Endothelial cell of umbilical vein (primary cell): ENCODE measurements at regions not wholly inside any gene's neighbourhood (a gene's known extent, or its start where the extent isn't known, plus 50 kb on each side); places are given as distances from the start of the nearest gene placed in this dataset.

Experiments
- BruUV-seq: library from RNA; stranded (reverse); fragments of 400-500 nt; replicated peaks from 2 replicates; lab custom pipeline; 2021; lab: Mats Ljungman, UMichigan
- CTCF ChIA-PET: fragments of 300-600, 350-600 bp; sonication (Branson Sonifier 250); formaldehyde crosslinking; loops from one replicate; lab custom pipeline; 2021; ENCODE audit warnings: antibody characterized with exemption, inconsistent platforms; lab: Charles Lee
- POLR2A ChIA-PET: fragments of 300-600, 350-600 bp; sonication (Branson Sonifier 250); formaldehyde crosslinking; loops from one replicate; lab custom pipeline; 2021; ENCODE audit warnings: antibody characterized with exemption, inconsistent platforms; lab: Charles Lee
- DNase-seq: peaks from one replicate; pipeline ENCODE4 v3.0.0-alpha.2; 2011; ENCODE audit warnings: low read depth, low spot score
- FAIRE-seq: peaks from 2 replicates; lab custom pipeline; 2011; peaks lifted over from hg19 to GRCh38; lab: Jason Lieb, UNC
- H2AFZ ChIP-seq: 2 replicates; pipeline ENCODE4 v1.6.0; 2012; ENCODE audit warnings: low read depth, low read length, control low read depth, inconsistent platforms
- H3K27ac ChIP-seq: 2 replicates; pipeline ENCODE4 v1.5.1; 2011; ENCODE audit warnings: low read depth, mild to moderate bottlenecking, control low read depth, low read length, moderate library complexity; ENCODE audit not compliant: insufficient read depth
- H3K27me3 ChIP-seq, 2 experiments: 2 replicates each; pipeline versions ENCODE4 v1.6.0 to v1.6.1; 2011; ENCODE audit warnings: low read length in 2 of 2, mixed read lengths in 1 of 2; ENCODE audit not compliant: control insufficient read depth in 2 of 2, insufficient read depth in 2 of 2
- H3K36me3 ChIP-seq, 2 experiments: 2 replicates in 1 of 2; 3 replicates in 1 of 2; pipeline ENCODE4 v1.5.1; 2011; ENCODE audit warnings: low read length in 2 of 2, mild to moderate bottlenecking in 1 of 2, moderate library complexity in 1 of 2; ENCODE audit not compliant: control insufficient read depth in 2 of 2, insufficient read depth in 2 of 2; ENCODE audit errors: extremely low read depth in 1 of 2
- H3K4me1 ChIP-seq: 3 replicates; pipeline ENCODE4 v1.5.1; 2011; ENCODE audit warnings: mild to moderate bottlenecking, low read length; ENCODE audit not compliant: control insufficient read depth, insufficient read depth; ENCODE audit errors: extremely low read depth
- H3K4me2 ChIP-seq: 2 replicates; pipeline ENCODE4 v1.6.1; 2011; ENCODE audit warnings: low read length, control low read depth, mixed read lengths; ENCODE audit not compliant: insufficient read depth
- H3K4me3 ChIP-seq, 3 experiments: fragments of 200-600 bp in 1 of 3; sonication (generic), shearing (Covaris generic) in 1 of 3; replicated peaks in 1 of 3; 2 replicates each; pipeline ENCODE4 v1.5.1; 2011 to 2016; ENCODE audit warnings: control low read depth in 3 of 3, low read length in 3 of 3, mild to moderate bottlenecking in 2 of 3, inconsistent platforms in 1 of 3, low read depth in 1 of 3, moderate library complexity in 1 of 3; ENCODE audit not compliant: insufficient read depth in 1 of 3
- H3K79me2 ChIP-seq: 2 replicates; pipeline ENCODE4 v1.6.0; 2012; ENCODE audit warnings: low read length, inconsistent platforms; ENCODE audit not compliant: control insufficient read depth, insufficient read depth
- H3K9ac ChIP-seq: replicated peaks from 2 replicates; pipeline ENCODE3; 2011; ENCODE audit warnings: low read length, control low read depth; ENCODE audit not compliant: insufficient read depth; ENCODE audit errors: extremely low read depth
- H3K9me1 ChIP-seq: replicated peaks from 3 replicates; pipeline ENCODE4 v1.6.0; 2011; ENCODE audit warnings: mild to moderate bottlenecking, low read length; ENCODE audit not compliant: control insufficient read depth, insufficient read depth; ENCODE audit errors: extremely low read depth
- H3K9me3 ChIP-seq: replicated peaks from 2 replicates; pipeline ENCODE4 v1.5.1; 2012; ENCODE audit warnings: low read length, inconsistent platforms; ENCODE audit not compliant: control insufficient read depth, insufficient read depth
- H4K20me1 ChIP-seq: replicated peaks from 2 replicates; pipeline ENCODE3; 2011; ENCODE audit warnings: mild to moderate bottlenecking, low read length; ENCODE audit not compliant: control insufficient read depth, insufficient read depth; ENCODE audit errors: extremely low read depth
- CTCF ChIP-seq, 2 donors: IDR thresholded peaks; 1 replicate in 1 of 2; 2 replicates in 1 of 2; pipeline ENCODE4 v1.5.1; 2011; ENCODE audit warnings: low read length in 2 of 2, mild to moderate bottlenecking in 2 of 2, moderate library complexity in 2 of 2, control low read depth in 1 of 2, inconsistent platforms in 1 of 2, low read depth in 1 of 2; ENCODE audit not compliant: insufficient read depth in 1 of 2; ENCODE audit errors: extremely low read depth in 1 of 2
- EZH2 ChIP-seq: IDR thresholded peaks from 2 replicates; pipeline ENCODE4 v1.6.1; 2012; ENCODE audit warnings: borderline replicate concordance, low read depth, mild to moderate bottlenecking, moderate library complexity, low read length, inconsistent platforms; ENCODE audit not compliant: severe bottlenecking
- FOS ChIP-seq: IDR thresholded peaks from 2 replicates; pipeline ENCODE4 v1.6.1; 2011; ENCODE audit warnings: mild to moderate bottlenecking, low read length, moderate library complexity, borderline replicate concordance; ENCODE audit not compliant: insufficient read depth
- GATA2 ChIP-seq: IDR thresholded peaks from 2 replicates; pipeline ENCODE4 v1.7.0; 2011; ENCODE audit warnings: low read depth, mild to moderate bottlenecking, moderate library complexity, mixed read lengths, low read length; ENCODE audit not compliant: insufficient read length, insufficient read depth
- JUN ChIP-seq: IDR thresholded peaks from 2 replicates; pipeline ENCODE4 v1.6.1; 2011; ENCODE audit warnings: borderline replicate concordance, low read depth; ENCODE audit not compliant: insufficient read length, insufficient read depth
- MYC ChIP-seq: IDR thresholded peaks from one replicate; pipeline ENCODE4 v1.6.1; 2011; ENCODE audit warnings: mild to moderate bottlenecking, low read depth, low read length
- POLR2A ChIP-seq: IDR thresholded peaks from 2 replicates; pipeline ENCODE4 v1.6.1; 2012; ENCODE audit warnings: low read depth, mild to moderate bottlenecking, control low read depth, low read length
- POLR2AphosphoS5 ChIP-seq: IDR thresholded peaks from 2 replicates; pipeline ENCODE4 v1.6.1; 2012; ENCODE audit warnings: low read depth, mild to moderate bottlenecking, control low read depth, low read length, moderate library complexity; ENCODE audit not compliant: insufficient read depth
- dilution Hi-C: fragments of 300-500 bp; cut with MboI; formaldehyde crosslinking; loops from one replicate; pipeline ENCODE4 v1.15.0; 2019; ENCODE audit warnings: low sequenced_read_pairs; ENCODE audit not compliant: extremely low pct_ligation_motif_present
- intact Hi-C: fragments of 100-400 bp; cut with micrococcal nuclease; formaldehyde crosslinking; loops from one replicate; pipeline ENCODE4 v1.10.0; 2022
- TF ChIP-seq, protein P1 (sequence below): IDR thresholded peaks from 2 replicates; pipeline ENCODE4 v1.6.1; 2011; ENCODE audit not compliant: insufficient read depth, insufficient read length

DNA sequence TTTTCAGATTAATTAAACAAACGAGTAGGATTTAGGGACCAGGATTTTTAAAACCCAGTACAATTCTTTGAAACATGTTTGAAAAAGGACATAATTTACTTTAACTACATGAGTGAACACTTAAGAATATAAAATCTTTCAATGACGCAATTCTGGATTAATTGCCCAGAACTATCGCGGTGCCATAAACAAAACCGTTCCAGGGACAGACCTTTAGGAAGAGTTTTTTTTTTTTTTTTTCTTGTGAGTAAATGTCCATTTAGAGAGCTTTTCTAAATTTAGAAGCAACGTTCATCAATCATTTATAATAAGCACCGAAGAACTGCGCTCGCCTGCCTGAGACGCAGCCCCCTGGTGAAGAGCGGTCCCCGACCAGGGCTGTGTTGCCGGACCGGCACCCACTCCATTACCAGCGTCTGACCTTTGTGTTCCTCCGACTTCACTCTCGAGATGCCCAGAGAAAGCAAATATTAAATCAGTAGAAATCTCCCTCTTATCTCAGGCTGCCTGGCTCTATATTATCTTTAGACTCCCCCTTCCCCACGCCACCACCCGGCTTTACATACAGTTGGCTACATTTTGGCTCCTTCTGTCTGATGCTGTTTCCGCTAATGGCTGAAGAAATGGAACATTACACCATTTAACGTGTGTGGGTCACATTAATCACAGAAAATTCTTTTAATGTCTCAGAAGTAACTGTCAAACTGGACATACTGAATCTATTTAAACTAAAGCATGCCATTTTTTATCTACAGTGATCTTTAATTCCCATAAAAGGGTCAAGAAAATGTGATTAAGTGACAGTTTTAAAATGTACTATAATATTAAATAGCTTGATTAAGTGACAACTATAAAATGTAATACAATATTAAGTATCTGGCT lies 364.0 kb upstream of the MEIS1 start:
- Histone ChIP-seq H3K36me3 (no peaks in the 10 kb centered on the region), H3K9ac (no peak overlapping the region), H3K4me2 (no peak overlapping the region), H3K27me3 (no peaks in the 10 kb centered on the region), H3K4me3 (no peak overlapping the region), H3K9me3 (no peaks in the 10 kb centered on the region), H2AFZ (no peak overlapping the region), H3K4me1 (no peaks in the 10 kb centered on the region), H4K20me1 (no peaks in the 10 kb centered on the region), H3K9me1 (no peaks in the 10 kb centered on the region), H3K27ac (no peak overlapping the region), H3K79me2 (no peaks in the 10 kb centered on the region)
- FAIRE-seq = no peak
- ChIA-PET POLR2A (no interaction called here), CTCF (no interaction called here)
- intact Hi-C loops = no loop called here
- no peak for DNase-seq
- TF ChIP-seq MYC (no peak), POLR2A (no peak), POLR2AphosphoS5 (no peak), JUN (no peak), CTCF (IDR thresholded peaks at IDR 0.05; ENCODE audit: extremely low read depth in 1 of 2, insufficient read depth in 1 of 2, low read depth in 1 of 2, low read length in 2 of 2) (no peak), FOS (no peak), EZH2 (no peak), GATA2 (no peak)
- TF ChIP-seq, protein P1, sequence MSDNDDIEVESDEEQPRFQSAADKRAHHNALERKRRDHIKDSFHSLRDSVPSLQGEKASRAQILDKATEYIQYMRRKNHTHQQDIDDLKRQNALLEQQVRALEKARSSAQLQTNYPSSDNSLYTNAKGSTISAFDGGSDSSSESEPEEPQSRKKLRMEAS = no peak
- dilution Hi-C loops = no loop called here
- no TSS peak for BruUV-seq
